A549 (cell line): ENCODE measurements at regions not wholly inside any gene's neighbourhood (a gene's known extent, or its start where the extent isn't known, plus 50 kb on each side); places are given as distances from the start of the nearest gene placed in this dataset.

ENCODE experiments used
- CBX8 ChIP-seq: fragments of 200-600 bp; sonication (generic); IDR thresholded peaks from 2 replicates; pipeline ENCODE4 v1.6.1; 2016
- GATA3 ChIP-seq: IDR thresholded peaks from 2 replicates; pipeline ENCODE4 v1.6.1; 2012; ENCODE audit warnings: borderline replicate concordance
- HDAC2 ChIP-seq: fragments of 200-600 bp; sonication (generic); IDR thresholded peaks from 2 replicates; pipeline ENCODE4 v1.6.1; 2016
- MAFK ChIP-seq: fragments of 450-650 bp; IDR thresholded peaks from 2 replicates; pipeline ENCODE4 v1.6.1; 2014; ENCODE audit not compliant: partially characterized antibody
- MAZ ChIP-seq: fragments of 150-350 bp; IDR thresholded peaks from 2 replicates; pipeline ENCODE4 v1.6.1; 2014; ENCODE audit warnings: antibody characterized with exemption, low read depth, low read length, borderline replicate concordance
- NFE2L2 ChIP-seq: fragments of 150-350 bp; conservative IDR thresholded peaks from 2 replicates; pipeline ENCODE4 v1.6.1; 2014; ENCODE audit warnings: low read length
- POLR2A ChIP-seq: IDR thresholded peaks from 2 replicates; pipeline ENCODE4 v1.6.1; 2012; ENCODE audit warnings: mild to moderate bottlenecking, low read length
- RARB ChIP-seq: fragments of 250-450 bp; sonication (Bioruptor Pico); IDR thresholded peaks from 2 replicates; pipeline ENCODE4 v1.8.0; 2021; ENCODE audit warnings: mild to moderate bottlenecking, moderate library complexity
- TF ChIP-seq, protein P1 (sequence below): fragments of >200 bp; sonication (Bioruptor Twin); formaldehyde crosslinking; IDR thresholded peaks from 3 replicates; pipeline ENCODE4 v1.5.1; 2016
- TF ChIP-seq, protein P2 (sequence below): fragments of 200-600 bp; sonication (generic); IDR thresholded peaks from 2 replicates; pipeline ENCODE4 v1.6.1; 2016; ENCODE audit warnings: antibody characterized with exemption, mild to moderate bottlenecking, moderate library complexity
- TF ChIP-seq, protein P3 (sequence below): fragments of 450-650 bp; IDR thresholded peaks from 2 replicates; pipeline ENCODE4 v1.6.1; 2014; ENCODE audit warnings: antibody characterized with exemption

DNA sequence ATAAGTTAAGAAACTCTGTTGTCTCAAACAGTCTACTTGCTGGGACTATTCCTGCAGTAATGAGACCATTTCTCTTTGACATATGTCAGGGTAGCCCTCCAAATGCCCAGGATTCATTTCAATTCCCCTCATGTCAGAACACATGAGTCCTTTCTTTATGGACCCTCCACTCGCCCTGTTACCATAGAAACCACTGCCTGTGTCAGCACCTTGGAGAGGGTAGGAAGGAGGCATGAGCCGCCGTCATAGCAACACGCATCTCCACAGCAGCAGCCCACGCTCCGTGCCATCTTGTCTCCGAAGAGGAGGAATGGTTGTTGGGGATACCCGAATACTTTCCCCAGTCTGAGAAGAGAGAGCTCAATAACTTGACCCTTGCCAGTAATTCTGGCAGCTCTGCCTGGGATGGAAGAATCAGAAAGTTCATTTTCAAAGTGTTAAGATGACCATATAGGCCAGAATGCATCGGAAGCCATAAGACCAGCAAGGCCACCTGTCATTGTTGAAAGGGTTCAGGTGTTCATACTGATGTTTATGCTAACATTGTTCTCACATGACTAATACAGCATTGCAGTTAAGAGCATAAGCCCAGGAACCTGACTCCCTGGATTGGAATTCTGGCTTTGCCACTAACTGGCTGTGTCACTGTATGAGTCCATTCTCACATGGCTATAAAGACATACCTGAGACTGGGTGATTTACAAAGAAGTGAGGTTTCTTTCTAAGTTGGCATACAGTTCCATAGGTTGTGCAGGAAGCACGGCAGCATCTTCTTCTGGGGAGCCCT, 141.3 kb downstream of the ABCC12 start:
- TF ChIP-seq CBX8 (no peak), MAZ (no peak), NFE2L2 (no peak), MAFK (no peak), RARB (CRISPR knock-in tag) (no peak), POLR2A (no peak), GATA3 (no peak), HDAC2 (no peak)
- TF ChIP-seq, protein P1, sequence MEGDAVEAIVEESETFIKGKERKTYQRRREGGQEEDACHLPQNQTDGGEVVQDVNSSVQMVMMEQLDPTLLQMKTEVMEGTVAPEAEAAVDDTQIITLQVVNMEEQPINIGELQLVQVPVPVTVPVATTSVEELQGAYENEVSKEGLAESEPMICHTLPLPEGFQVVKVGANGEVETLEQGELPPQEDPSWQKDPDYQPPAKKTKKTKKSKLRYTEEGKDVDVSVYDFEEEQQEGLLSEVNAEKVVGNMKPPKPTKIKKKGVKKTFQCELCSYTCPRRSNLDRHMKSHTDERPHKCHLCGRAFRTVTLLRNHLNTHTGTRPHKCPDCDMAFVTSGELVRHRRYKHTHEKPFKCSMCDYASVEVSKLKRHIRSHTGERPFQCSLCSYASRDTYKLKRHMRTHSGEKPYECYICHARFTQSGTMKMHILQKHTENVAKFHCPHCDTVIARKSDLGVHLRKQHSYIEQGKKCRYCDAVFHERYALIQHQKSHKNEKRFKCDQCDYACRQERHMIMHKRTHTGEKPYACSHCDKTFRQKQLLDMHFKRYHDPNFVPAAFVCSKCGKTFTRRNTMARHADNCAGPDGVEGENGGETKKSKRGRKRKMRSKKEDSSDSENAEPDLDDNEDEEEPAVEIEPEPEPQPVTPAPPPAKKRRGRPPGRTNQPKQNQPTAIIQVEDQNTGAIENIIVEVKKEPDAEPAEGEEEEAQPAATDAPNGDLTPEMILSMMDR, result no peak
- TF ChIP-seq, protein P2, sequence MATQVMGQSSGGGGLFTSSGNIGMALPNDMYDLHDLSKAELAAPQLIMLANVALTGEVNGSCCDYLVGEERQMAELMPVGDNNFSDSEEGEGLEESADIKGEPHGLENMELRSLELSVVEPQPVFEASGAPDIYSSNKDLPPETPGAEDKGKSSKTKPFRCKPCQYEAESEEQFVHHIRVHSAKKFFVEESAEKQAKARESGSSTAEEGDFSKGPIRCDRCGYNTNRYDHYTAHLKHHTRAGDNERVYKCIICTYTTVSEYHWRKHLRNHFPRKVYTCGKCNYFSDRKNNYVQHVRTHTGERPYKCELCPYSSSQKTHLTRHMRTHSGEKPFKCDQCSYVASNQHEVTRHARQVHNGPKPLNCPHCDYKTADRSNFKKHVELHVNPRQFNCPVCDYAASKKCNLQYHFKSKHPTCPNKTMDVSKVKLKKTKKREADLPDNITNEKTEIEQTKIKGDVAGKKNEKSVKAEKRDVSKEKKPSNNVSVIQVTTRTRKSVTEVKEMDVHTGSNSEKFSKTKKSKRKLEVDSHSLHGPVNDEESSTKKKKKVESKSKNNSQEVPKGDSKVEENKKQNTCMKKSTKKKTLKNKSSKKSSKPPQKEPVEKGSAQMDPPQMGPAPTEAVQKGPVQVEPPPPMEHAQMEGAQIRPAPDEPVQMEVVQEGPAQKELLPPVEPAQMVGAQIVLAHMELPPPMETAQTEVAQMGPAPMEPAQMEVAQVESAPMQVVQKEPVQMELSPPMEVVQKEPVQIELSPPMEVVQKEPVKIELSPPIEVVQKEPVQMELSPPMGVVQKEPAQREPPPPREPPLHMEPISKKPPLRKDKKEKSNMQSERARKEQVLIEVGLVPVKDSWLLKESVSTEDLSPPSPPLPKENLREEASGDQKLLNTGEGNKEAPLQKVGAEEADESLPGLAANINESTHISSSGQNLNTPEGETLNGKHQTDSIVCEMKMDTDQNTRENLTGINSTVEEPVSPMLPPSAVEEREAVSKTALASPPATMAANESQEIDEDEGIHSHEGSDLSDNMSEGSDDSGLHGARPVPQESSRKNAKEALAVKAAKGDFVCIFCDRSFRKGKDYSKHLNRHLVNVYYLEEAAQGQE, result peak; percentile 56; the same call in 1 of the 2 replicates
- TF ChIP-seq, protein P3, sequence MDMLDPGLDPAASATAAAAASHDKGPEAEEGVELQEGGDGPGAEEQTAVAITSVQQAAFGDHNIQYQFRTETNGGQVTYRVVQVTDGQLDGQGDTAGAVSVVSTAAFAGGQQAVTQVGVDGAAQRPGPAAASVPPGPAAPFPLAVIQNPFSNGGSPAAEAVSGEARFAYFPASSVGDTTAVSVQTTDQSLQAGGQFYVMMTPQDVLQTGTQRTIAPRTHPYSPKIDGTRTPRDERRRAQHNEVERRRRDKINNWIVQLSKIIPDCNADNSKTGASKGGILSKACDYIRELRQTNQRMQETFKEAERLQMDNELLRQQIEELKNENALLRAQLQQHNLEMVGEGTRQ, result no peak
